ACC112 (cell line): ENCODE measurements at regions not wholly inside any gene's neighbourhood (a gene's known extent, or its start where the extent isn't known, plus 50 kb on each side); places are given as distances from the start of the nearest gene placed in this dataset.
"Not testable (repeated sequence)": the region's sequence is repeated elsewhere in the genome, so short reads cannot be mapped to it uniquely, and the experiment has no call there.

Experiments
- H2AFZ ChIP-seq: fragments of 200-600 bp; sonication (generic); one replicate; pipeline ENCODE4 v1.6.0; 2017; ENCODE audit warnings: antibody characterized with exemption, low read length; ENCODE audit not compliant: unreplicated experiment
- H3K27ac ChIP-seq: fragments of 200-600 bp; sonication (generic); 2 replicates; pipeline ENCODE4 v1.5.1; 2014; ENCODE audit warnings: low read depth, mild to moderate bottlenecking, antibody characterized with exemption, low read length, moderate library complexity
- H3K27me3 ChIP-seq: fragments of 200-600 bp; sonication (generic); 2 replicates; pipeline ENCODE4 v1.6.1; 2014; ENCODE audit warnings: mild to moderate bottlenecking, antibody characterized with exemption, low read length, moderate library complexity, mixed read lengths; ENCODE audit not compliant: insufficient read depth
- H3K36me3 ChIP-seq: fragments of 200-600 bp; sonication (generic); 2 replicates; pipeline ENCODE4 v1.6.1; 2016; ENCODE audit warnings: mild to moderate bottlenecking, antibody characterized with exemption, low read length, moderate library complexity, mixed read lengths; ENCODE audit not compliant: insufficient read depth
- H3K4me1 ChIP-seq: fragments of 200-600 bp; sonication (generic); one replicate; pipeline ENCODE4 v1.6.1; 2016; ENCODE audit warnings: low read length, mixed read lengths; ENCODE audit not compliant: insufficient read depth, unreplicated experiment, control insufficient read depth
- H3K4me3 ChIP-seq: fragments of 200-600 bp; sonication (generic); 2 replicates; pipeline ENCODE4 v1.5.1; 2014; ENCODE audit warnings: mild to moderate bottlenecking, low read depth, low read length
- H3K79me2 ChIP-seq: fragments of 200-600 bp; sonication (generic); one replicate; pipeline ENCODE4 v1.6.0; 2016; ENCODE audit warnings: low read length; ENCODE audit not compliant: control insufficient read depth, unreplicated experiment, insufficient read depth

DNA sequence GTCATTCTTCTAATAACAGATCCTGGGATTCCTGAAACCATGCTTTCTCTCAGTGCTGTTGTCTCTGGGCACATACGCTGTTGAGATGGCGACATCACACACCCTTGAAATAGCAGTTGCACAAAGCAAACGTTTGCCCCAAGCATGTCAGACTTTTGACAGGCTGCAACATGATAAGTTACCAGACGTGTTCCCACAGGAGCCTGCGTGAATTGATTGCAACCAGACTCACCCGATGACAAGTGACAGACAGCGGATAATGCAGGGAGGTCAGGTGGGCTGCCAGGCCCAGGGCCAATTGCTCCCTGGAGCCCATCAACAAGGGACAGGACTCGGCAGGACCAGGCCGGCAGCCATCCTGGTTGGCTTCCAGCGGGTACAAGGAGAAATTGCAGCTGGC, 310.9 kb downstream of the SIPA1L2 start:
- Histone ChIP-seq H3K79me2 (no peaks in the 10 kb centered on the region), H3K4me3 (no peak overlapping the region), H2AFZ (no peak overlapping the region), H3K27me3 (no peaks in the 10 kb centered on the region), H3K36me3 (no peaks in the 10 kb centered on the region), H3K27ac (no peak overlapping the region), H3K4me1 (peaks cover 4% of the 10 kb centered on the region)

GRCh38 chr1:232318143-232318542, 311.8 kb downstream of the SIPA1L2 start:
- no peaks in the 10 kb centered on the region for H3K36me3 ChIP-seq
- H3K27me3 ChIP-seq, result no peaks in the 10 kb centered on the region

DNA sequence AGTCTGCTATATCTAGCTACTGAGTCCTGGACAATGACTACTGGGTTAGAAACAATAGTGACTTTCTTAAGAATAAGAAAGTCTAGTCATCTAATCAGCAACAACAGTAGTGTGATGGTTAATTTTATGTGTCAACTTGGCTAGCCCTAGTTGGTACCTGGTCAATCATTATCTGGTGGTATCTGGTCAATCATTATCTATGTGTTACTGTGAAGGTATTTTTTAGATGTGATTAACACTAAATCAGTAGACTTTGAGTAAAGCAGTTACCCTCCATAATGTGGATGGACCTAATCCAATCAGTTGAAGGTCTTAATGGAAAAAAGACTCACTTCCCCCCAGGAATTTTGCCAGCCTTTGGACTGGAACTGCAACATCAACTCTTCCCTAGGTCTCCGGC, 312.6 kb downstream of the SIPA1L2 start:
- no peak overlapping the region for H3K27ac ChIP-seq

More at GRCh38 chr1:232318143-232318542, 311.8 kb downstream of the SIPA1L2 start:
- Histone ChIP-seq H2AFZ (no peak overlapping the region), H3K27ac (no peak overlapping the region), H3K79me2 (no peaks in the 10 kb centered on the region), H3K4me1 (peaks cover 4% of the 10 kb centered on the region), H3K4me3 (no peak overlapping the region)

GRCh38 chr1:232316864-232317263, 313.1 kb downstream of the SIPA1L2 start:
- H3K79me2 ChIP-seq, result no peaks in the 10 kb centered on the region
- H3K27ac ChIP-seq, result no peak overlapping the region
- no peak overlapping the region for H3K4me3 ChIP-seq
- H2AFZ ChIP-seq, result no peak overlapping the region
- peaks cover 4% of the 10 kb centered on the region for H3K4me1 ChIP-seq
- H3K36me3 ChIP-seq, result no peaks in the 10 kb centered on the region
- H3K27me3 ChIP-seq, result no peaks in the 10 kb centered on the region

More for the DNA sequence above, 312.6 kb downstream of the SIPA1L2 start:
- Histone ChIP-seq H2AFZ (no peak overlapping the region), H3K27me3 (no peaks in the 10 kb centered on the region), H3K79me2 (no peaks in the 10 kb centered on the region), H3K4me3 (no peak overlapping the region), H3K4me1 (peaks cover 4% of the 10 kb centered on the region), H3K36me3 (no peaks in the 10 kb centered on the region)

DNA sequence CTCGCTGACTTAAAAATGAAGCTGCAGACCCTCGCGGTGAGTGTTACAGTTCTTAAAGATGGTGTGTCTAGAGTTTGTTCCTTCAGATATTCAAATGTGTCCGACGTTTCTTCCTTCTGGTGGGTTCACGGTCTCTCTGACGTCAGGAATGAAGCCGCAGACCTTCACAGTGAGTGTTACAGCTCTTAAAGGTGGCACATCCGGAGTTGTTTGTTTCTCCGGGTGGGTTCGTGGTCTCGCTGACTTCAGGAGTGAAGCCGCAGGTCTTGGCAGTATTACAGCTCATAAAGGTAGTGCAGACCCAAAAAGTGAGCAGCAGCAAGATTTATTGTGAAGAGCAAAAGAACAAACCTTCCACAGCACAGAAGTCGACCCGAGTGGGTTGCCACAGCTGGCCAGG, 316.1 kb downstream of the SIPA1L2 start:
- not testable (repeated sequence) for H3K4me3 ChIP-seq, H3K27me3 ChIP-seq

DNA sequence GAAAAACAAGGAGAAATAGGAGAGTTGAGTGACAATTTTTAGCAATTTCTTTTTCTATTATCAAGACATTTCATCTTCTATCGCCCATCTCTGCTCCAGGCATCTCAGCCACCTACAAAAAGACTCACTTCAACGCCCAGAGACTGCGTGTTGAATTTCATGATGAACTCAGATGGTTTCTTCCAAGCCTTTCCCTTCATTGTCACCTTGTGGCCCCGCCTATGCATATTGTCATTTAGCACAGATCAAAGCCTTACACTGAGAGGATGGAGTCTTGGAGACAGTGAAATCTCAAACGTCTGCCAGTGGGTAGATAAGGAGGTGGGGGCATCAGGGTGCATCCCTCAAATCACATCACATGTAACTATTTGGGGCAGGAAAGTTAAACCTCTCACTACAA, 319.4 kb downstream of the SIPA1L2 start:
- H3K4me1 ChIP-seq, result no peaks in the 10 kb centered on the region
- no peaks in the 10 kb centered on the region for H3K36me3 ChIP-seq
- no peak overlapping the region for H2AFZ ChIP-seq
- H3K27ac ChIP-seq, result no peak overlapping the region
- no peak overlapping the region for H3K4me3 ChIP-seq
- H3K79me2 ChIP-seq, result no peaks in the 10 kb centered on the region
- no peaks in the 10 kb centered on the region for H3K27me3 ChIP-seq

More for the DNA sequence above, 316.1 kb downstream of the SIPA1L2 start:
- not testable (repeated sequence) for H3K36me3 ChIP-seq, H3K79me2 ChIP-seq, H2AFZ ChIP-seq, H3K27ac ChIP-seq, H3K4me1 ChIP-seq

DNA sequence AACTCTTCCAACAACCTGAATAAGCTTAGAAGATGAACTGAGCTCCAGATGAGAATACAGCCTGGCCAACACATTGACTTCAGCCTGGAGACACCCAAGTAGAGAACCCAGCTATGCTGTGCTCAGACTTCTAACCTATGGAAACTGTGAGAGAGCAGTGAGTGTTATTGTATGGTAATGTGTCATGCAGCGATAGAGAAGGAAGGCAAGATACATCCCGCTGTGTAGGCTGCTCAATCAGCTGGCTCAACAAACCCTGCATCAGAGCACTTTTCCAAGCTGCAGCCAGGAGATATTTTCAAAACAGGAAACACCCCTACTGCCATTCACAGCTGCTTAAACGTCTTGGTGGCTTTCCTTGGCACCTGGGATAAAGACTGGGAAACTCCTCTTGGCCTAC, 321.3 kb downstream of the SIPA1L2 start:
- Histone ChIP-seq H3K79me2 (no peaks in the 10 kb centered on the region), H3K4me3 (no peak overlapping the region), H3K36me3 (no peaks in the 10 kb centered on the region), H3K27me3 (no peaks in the 10 kb centered on the region), H3K4me1 (no peaks in the 10 kb centered on the region), H2AFZ (no peak overlapping the region), H3K27ac (no peak overlapping the region)

DNA sequence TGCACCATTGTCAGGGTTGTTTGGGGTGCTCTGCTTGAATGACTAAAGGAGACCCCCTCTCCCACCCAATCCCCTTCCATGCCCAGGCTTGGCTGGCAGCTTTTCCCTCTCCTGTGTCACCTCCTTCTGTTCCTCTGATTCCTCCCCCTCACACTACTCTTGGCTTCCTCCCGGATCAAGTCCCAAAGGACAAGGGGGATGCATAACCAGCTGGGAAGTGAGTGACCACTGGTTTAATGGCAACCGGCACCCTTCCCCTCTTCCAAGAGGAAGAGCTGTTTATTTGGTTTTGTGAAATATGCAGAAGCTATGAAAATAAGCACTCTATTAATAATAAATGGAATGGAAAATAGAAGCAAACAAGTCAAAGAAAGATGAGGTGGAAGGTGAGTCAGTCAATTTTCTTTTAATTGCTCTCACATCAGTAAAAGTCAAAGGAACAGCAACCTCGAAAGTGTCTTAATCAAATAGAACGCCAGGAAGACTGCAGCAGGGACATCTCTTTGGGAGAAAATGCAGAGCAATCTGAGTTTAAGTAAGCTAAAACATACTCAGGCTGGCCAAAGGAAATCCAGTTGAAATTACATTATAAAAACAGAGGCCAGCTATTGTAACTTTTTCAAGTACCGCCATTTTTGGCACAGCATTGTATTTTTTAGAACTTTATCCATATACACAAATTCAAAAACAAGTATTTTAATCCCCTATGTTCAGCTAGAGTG, 322.5 kb downstream of the SIPA1L2 start:
- Histone ChIP-seq H3K79me2 (no peaks in the 10 kb centered on the region), H3K27me3 (no peaks in the 10 kb centered on the region; the same call in 1 of the 2 replicates), H3K27ac (no peak overlapping the region), H3K36me3 (no peaks in the 10 kb centered on the region), H3K4me3 (no peak overlapping the region), H2AFZ (no peak overlapping the region), H3K4me1 (no peaks in the 10 kb centered on the region)

GRCh38 chr1:232306269-232306961, 323.5 kb downstream of the SIPA1L2 start:
- no peaks in the 10 kb centered on the region for H3K79me2 ChIP-seq
- H2AFZ ChIP-seq, result no peak overlapping the region
- no peaks in the 10 kb centered on the region for H3K4me1 ChIP-seq

GRCh38 chr1:232305050-232305449, 324.9 kb downstream of the SIPA1L2 start:
- no peak overlapping the region for H3K4me3 ChIP-seq
- H2AFZ ChIP-seq, result no peak overlapping the region
- no peaks in the 10 kb centered on the region for H3K79me2 ChIP-seq
- H3K36me3 ChIP-seq, result no peaks in the 10 kb centered on the region
- no peaks in the 10 kb centered on the region for H3K4me1 ChIP-seq
- no peaks in the 10 kb centered on the region; the same call in 1 of the 2 replicates for H3K27me3 ChIP-seq
- H3K27ac ChIP-seq, result no peak overlapping the region

More at GRCh38 chr1:232306269-232306961, 323.5 kb downstream of the SIPA1L2 start:
- H3K36me3 ChIP-seq, result no peaks in the 10 kb centered on the region
- H3K27me3 ChIP-seq, result no peaks in the 10 kb centered on the region; the same call in 1 of the 2 replicates
- no peak overlapping the region for H3K4me3 ChIP-seq
- H3K27ac ChIP-seq, result no peak overlapping the region

- H2AFZ ChIP-seq, result no peak overlapping the region
- H3K4me1 ChIP-seq, result no peaks in the 10 kb centered on the region
- no peaks in the 10 kb centered on the region; the same call in 1 of the 2 replicates for H3K27me3 ChIP-seq
- H3K36me3 ChIP-seq, result no peaks in the 10 kb centered on the region
- H3K4me3 ChIP-seq, result no peak overlapping the region
- H3K79me2 ChIP-seq, result no peaks in the 10 kb centered on the region
- no peak overlapping the region for H3K27ac ChIP-seq
Observed at GRCh38 chr1:232303222-232303620, 326.7 kb downstream of the SIPA1L2 start.
